GM23338 (cell line): ENCODE measurements at regions not wholly inside any gene's neighbourhood (a gene's known extent, or its start where the extent isn't known, plus 50 kb on each side); places are given as distances from the start of the nearest gene placed in this dataset.

Source experiments
- CREB1 ChIP-seq: fragments of 250-450 bp; sonication (Bioruptor Pico); IDR thresholded peaks from 2 replicates; pipeline ENCODE4 v1.5.0; 2020; ENCODE audit warnings: low read depth, mild to moderate bottlenecking, moderate library complexity
- CTCF ChIP-seq, 2 experiments: fragments of 200-600 bp in 1 of 2; sonication (generic) in 1 of 2; conservative IDR thresholded peaks; 2 replicates each; pipeline versions ENCODE4 v1.5.1 to v1.6.1; 2016 to 2017; ENCODE audit warnings: antibody characterized with exemption in 2 of 2, low read depth in 2 of 2, mild to moderate bottlenecking in 2 of 2, moderate library complexity in 1 of 2
- ETS1 ChIP-seq: IDR thresholded peaks from 2 replicates; pipeline ENCODE4 v1.6.1; 2016; ENCODE audit warnings: antibody characterized with exemption
- EZH2 ChIP-seq: fragments of 200-600 bp; sonication (generic); IDR thresholded peaks from one replicate; pipeline ENCODE4 v1.8.0; 2017; ENCODE audit warnings: antibody characterized with exemption, mild to moderate bottlenecking, low read depth; ENCODE audit not compliant: unreplicated experiment
- EZH2phosphoT487 ChIP-seq: fragments of 200-600 bp; sonication (generic); IDR thresholded peaks from one replicate; pipeline ENCODE4 v1.8.1; 2018; ENCODE audit warnings: antibody characterized with exemption; ENCODE audit not compliant: unreplicated experiment
- JUNB ChIP-seq: IDR thresholded peaks from one replicate; pipeline ENCODE4 v1.6.1; 2016; ENCODE audit warnings: antibody characterized with exemption; ENCODE audit not compliant: unreplicated experiment
- NANOG ChIP-seq: IDR thresholded peaks from 2 replicates; pipeline ENCODE4 v1.6.1; 2016; ENCODE audit warnings: antibody characterized with exemption, borderline replicate concordance
- POLR2AphosphoS5 ChIP-seq: IDR thresholded peaks from 2 replicates; pipeline ENCODE4 v1.6.1; 2016; ENCODE audit warnings: antibody characterized with exemption, low read depth
- REST ChIP-seq: IDR thresholded peaks from one replicate; pipeline ENCODE4 v1.6.1; 2018; ENCODE audit warnings: antibody characterized with exemption; ENCODE audit not compliant: unreplicated experiment
- STAT1 ChIP-seq: IDR thresholded peaks from one replicate; pipeline ENCODE4 v1.6.1; 2016; ENCODE audit warnings: antibody characterized with exemption; ENCODE audit not compliant: unreplicated experiment
- ZNF331 ChIP-seq: fragments of 250-450 bp; sonication (Bioruptor Pico); IDR thresholded peaks from 2 replicates; pipeline ENCODE4 v1.5.0; 2020; ENCODE audit warnings: low read depth, mild to moderate bottlenecking, moderate library complexity

- no peak for TF ChIP-seq CTCF (conservative IDR thresholded peaks at IDR 0.05; ENCODE audit: low read depth in 2 of 2)
- no peak for TF ChIP-seq POLR2AphosphoS5
- TF ChIP-seq CREB1 (CRISPR knock-in tag), result no peak
- no peak for TF ChIP-seq EZH2
- TF ChIP-seq EZH2phosphoT487, result no peak
- no peak for TF ChIP-seq JUNB
- TF ChIP-seq REST, result no peak
- TF ChIP-seq ZNF331 (CRISPR knock-in tag), result no peak
- TF ChIP-seq STAT1, result no peak
- no peak for TF ChIP-seq ETS1
- TF ChIP-seq NANOG, result no peak
These were observed 895.2 kb upstream of the CITED2 start for GRCh38 chr6:140269591-140270165.
